GM21825 (cell line): ENCODE measurements at regions not wholly inside any gene's neighbourhood (a gene's known extent, or its start where the extent isn't known, plus 50 kb on each side); places are given as distances from the start of the nearest gene placed in this dataset.
A peak's percentile ranks its signal among the peaks of the same experiment; 100 is the strongest.
"Not testable (repeated sequence)": the region's sequence is repeated elsewhere in the genome, so short reads cannot be mapped to it uniquely, and the experiment has no call there.

Experiments used
- ATAC-seq: cut with Tn5 transposase; IDR thresholded peaks from one replicate; pipeline ENCODE4 v1.9.1; 2021; ENCODE audit warnings: mild to moderate bottlenecking, moderate library complexity; ENCODE audit not compliant: unreplicated experiment

DNA sequence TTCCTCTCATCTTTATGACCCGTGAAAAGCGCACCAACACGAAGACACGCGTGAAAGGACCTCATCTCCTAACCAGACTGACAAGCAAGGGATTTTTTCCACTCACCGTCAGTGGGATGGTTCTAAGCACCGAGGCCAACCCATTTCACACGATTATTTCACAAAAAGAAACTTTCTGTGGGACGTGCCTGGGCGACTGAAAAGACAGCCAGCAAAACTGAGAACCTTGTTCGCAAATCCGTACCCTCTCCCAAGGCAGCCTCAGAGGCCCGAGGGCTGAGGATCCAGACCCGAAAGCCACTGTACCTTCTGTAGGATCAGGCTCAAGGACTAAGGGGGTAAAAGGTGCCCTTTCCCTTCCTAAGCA lies 84.9 kb upstream of the METTL9 start:
- ATAC-seq, result not testable (repeated sequence)

DNA sequence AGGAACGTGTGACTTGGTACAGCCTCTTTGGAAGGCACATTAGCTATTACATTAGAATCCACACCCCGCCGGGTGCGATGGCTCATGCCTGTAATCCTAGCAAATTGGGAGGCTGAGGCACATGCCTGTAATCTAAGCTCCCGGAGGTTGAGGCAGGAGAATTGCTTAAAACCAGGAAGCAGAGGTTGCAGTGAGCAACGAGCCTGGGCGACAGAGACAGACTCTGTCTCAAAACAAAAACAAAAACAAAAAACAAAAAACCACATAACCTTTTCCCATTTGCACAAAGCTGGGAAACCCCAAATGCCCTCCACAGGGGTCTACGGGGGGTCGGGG lies 82.7 kb upstream of the METTL9 start:
- not testable (repeated sequence) for ATAC-seq

DNA sequence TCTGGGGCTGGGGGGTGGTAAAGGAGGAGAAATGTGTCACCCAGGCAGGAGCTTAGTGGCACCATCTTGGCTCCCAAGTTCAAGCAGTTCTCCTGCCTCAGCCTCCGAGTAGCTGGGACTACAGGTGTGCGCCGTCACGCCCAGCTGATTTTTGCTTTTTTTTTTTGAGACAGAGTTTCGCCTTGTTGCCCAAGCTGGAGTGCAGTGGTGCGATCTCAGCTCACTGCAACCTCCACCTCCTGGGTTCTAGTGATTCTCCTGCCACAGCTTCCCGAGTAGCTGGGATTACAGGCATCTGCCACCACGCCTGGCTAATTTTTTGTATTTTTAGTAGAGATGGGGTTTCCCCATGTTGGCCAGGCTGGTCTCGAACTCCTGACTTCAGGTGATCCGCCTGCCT lies 82.1 kb upstream of the METTL9 start:
- peak; percentile 11 for ATAC-seq

DNA sequence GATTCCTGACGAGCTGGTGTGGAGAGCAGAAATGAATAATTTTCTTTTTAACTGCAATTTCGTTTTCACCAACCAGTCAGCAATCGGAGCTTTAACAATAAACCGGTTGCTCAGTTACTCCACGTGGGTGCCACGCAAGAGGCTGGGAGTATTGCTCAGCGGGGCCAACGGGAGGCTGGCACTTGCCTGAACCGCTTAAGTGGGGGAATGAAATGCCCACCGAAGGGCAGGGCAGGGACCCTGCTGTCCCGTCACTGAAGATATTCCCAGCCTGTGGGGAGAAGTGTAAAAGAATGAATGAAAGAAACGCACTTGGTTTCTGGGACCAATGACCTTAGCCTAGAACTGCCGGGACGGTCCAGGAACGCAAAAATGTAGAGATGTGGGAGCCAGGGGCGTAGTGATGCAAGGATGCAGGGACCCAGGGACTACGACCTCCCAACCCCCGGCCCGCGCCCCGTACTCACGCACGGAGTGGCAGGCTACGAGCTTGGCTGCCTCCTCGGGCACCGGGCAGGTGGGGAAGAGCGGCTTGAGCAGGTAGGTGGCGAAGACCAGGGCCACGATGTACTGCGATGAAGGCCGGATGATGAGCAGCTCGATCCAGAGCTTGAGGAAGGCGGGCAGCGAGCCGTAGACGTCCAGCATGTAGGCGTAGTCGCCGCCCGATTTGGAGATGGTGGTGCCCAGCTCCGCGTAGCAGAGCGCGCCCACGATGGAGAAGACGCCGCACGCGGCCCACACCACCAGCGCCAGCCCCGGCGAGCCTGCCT lies 79.8 kb upstream of the METTL9 start:
- ATAC-seq, result peak; percentile 1

DNA sequence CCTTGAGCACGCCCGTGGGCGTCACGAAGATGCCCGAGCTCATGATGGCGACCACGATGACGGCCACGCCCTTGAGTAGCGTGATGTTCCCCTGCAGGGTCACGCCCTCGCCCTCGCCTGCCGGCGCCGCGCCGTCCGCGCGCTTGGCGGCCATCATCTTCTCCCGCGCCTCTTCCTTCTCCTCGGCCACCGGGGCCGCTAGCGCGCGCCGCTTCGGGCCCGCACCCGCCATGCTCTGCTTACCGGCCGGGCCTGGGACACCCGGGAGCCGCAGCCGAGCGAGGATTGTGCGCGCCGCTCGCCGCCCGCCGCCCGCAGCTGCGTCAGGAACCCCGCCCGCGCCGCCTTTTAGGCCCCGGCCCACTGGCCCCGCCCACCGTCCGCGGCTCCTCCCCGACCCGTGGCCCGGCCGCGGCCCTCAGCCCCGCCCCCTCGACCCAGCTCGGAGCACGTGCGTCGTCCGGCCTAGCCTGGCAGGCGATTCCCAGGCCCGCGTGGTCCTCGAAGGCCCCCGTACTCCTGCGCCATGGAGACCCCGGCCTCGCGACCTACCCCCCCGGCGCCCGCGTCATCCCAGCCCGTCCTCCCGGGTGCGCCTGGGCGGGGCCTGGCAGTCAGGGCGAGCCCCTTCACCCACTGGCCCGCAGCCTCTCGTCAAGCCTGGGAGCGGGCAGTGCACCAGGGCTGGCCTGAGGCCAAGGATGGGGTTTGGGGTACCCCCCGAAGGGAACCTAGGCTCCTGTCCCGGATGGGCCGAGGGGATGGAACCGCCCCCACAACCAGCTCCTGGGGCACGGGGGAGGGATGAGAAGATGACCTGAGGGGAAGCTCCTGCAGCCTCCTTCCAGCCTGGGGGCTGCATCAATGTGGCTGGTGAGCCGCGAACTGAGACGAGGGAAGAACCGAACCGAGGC lies 79.0 kb upstream of the METTL9 start:
- peak; percentile 56 for ATAC-seq

DNA sequence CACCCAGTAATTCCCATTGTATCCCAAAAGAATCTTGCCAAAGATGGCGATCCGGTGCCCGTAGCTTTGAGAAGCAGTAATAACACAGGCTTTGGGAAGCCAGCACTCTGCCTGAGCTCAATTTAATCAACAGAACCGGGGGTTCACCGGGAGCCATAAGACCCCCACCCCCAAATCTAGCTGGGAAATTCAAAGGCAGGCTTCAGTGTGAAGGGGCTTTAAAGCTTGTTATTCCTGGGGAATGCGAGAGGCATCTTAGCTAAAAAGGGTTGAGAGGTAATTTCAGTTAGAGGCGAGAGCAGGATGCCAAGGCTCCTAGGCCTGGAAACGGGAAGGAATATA lies 78.4 kb upstream of the METTL9 start:
- ATAC-seq, result not testable (repeated sequence)

DNA sequence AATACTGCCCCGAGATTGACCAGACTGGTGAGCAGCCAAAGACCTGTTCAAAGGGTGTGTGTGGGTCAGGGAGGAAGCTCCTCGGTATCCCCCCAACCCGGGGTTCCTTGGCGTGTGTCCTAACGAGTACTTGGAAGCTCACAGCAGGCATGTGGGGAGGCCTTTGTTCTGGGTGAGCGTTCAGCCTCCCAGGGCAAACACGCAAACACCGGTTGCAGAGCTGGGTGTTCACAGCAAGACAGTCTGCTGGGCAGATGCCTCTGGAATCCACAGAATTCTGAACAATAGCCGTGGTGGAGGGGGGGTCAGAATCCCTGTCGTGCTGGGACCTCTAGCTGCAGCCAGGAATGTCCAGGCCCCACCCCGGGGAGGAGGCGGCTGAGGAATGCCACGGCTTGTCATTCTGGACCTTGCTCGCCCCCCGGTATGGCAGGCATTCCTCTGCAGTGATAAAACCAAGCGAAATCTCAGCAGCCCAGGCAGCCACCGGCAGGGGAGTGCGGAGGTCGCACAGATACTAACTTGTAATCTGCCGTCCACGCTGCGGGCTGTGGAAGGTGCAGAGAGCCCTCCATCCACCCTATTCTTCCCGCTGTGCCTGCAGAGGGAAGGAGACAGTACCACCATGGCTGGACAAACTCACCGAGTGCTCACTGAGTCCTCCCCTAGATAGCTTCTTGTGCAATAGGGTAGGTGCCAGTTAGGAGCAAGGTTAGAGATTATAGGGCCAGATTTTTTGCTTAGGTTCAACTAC lies 77.8 kb upstream of the METTL9 start:
- not testable (repeated sequence) for ATAC-seq

DNA sequence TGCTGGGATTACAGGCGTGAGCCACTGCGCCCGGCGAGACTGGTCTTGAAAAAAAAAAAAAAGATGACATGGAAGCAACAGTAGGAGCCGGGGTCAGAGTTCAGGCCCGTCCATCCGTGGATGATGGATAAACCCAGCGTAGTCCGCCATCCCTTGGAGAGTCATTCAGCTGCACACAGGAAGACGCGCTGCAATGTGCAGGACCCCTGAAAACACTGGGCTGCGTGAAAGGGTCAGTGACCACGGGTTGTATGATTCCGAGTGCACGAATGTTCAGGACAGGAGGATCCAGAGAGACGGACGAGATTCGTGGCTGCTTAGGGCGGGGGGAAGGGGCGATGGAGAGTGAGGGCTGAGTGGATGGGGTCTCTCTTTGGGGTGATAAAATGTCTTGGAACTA lies 76.5 kb upstream of the METTL9 start:
- not testable (repeated sequence) for ATAC-seq

DNA sequence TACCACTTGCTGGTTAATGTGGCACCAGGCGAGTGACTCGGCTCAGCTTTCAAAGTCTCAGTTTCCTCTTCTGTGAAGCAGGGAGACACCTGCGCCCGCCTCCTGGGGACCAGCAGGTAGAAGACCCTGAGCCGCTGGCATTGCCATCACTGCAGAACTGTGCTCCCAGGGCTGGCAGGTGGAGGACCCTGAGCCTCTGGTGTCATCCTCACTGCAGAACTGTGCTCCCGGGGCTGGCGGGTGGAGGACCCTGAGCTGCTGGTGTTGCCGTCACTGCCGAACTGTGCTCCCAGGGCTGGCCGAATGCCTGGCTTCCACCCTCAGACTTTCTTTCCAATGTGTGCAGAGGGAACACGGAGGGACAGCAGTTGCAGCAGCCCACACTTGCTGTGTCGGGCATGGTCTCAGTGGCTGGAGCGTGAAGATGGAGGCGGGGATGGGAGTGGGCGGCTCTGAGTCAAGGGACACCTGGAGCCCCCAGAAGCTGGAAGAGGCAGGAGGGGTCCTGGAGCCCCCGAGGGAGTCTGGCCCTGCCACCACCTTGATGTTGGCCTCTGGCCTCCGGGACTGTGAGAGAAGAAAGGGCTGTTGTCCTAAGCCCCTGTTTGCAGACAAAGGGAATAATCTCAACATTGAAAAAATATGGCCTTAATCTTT lies 75.8 kb upstream of the METTL9 start:
- ATAC-seq, result no peak

DNA sequence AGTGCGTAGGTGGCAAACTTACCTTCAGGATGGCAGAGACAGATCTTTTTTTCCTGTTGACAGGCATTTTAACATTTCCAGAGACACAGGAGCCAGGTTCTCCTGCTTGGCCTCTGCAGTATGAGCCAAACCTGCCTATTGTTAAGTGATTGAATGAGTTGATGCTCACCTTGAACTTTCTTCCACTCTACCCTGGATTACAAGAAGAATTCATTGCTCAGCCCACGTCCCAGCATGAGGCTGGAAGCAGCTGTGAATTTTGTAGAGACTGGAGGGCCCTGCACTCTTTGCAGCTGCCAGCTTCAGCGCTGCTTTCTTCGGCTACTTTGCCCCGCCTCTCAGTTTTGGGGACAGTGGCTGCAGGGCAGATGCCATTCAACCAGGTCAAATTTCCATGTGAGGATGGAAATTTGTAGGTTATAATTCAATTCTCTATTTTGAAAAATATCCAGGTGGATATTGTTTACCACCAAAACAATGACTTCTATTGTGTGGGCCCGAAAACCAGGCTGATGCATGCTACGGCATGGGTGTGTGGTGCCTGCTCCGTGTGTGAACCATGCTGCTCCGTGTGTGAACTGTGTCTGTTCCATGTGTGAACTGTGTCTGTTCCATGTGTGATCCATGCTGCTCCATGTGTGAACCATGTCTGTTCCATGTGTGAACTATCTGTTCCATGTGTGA lies 75.2 kb upstream of the METTL9 start:
- ATAC-seq, result no peak

DNA sequence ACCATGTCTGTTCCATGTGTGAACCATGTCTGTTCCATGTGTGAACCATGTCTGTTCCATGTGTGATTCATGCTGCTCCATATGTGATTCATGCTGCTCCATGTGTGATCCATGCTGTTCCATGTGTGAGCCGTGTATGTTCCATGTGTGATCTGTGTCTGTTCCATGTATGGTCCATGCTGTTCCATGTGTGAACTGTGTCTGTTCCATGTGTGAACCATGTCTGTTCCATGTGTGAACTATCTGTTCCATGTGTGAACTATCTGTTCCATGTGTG lies 74.7 kb upstream of the METTL9 start:
- ATAC-seq, result not testable (repeated sequence)

DNA sequence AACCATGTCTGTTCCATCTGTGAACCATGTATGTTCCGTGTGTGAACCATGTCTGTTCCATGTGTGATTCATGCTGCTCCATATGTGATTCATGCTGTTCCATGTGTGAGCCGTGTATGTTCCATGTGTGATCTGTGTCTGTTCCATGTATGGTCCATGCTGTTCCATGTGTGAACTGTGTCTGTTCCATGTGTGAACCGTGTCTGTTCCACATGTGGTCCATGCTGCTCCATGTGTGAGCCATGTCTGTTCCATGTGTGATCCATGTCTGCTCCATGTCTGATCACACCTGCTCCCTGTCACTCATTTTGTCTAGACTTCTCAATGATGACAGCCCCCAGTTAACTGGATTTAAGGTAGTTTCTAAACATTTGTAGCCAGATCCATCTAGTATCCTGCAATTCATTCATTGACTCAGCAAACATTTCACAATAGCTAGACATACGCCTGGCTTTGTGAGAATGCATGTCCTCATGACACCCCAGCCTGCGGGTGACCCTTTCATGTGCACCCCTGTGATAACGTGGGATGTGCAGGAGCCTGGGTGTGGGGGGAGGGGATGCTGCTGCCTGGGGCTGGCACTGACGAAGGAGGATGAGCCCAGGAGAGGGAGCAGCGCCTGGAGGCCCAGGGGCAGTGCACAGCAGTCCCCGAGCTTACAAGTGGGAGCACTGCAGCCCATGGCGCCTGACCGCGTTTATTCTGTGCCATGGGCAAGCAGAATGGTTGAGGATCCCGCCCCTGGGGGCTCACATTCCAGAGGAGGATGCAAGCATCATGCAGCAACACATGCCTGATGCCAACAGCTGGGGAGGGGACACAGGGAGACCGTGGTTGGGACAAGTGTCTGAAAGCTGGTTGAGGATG lies 74.1 kb upstream of the METTL9 start:
- not testable (repeated sequence) for ATAC-seq

DNA sequence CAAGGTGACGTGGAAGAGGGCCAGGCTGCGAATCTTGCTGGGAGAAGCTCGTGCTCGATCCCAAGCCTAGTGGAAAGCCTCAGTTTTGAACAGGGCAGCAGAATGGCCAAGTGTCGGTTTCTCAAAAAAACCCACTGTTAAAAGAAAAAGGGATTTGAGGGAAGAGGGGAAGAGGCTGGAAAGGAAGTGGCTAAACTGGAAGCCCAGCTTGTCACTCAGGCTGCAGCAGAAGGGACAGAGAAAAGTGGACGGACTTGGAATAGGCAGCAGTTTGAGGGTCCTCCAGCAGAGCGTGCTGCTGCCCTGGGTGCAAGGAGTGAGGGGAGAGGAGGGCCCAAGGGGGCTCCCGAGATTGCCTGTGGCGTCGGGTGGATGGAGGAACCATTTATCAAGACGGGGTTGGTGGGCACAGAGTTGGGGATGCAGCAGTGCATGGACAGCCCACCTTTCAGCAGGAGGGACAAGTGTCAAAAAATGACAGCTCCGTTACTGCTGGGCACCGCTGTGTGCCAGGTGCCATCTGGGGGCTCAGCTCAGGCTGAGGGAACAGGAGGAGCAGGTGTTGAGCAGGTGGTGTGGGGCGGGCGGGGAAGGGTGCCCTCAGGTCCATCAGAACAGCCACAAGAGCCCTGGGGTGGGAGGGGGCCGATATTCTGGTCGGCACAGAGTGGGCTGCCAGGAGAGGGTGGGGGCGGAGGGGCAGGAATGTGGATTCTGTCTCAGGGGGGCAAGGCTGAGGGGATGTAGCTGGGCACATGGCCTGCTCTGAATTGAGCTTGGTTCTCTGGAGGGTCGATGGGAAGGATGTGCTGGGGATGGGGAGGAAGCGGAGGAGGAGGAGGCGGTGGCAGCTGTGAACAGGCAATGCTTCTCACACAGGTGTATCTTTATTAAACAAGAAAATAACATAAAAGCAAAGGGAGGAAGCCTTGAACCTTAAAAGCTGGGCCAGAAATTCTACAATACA lies 73.1 kb upstream of the METTL9 start:
- ATAC-seq, result not testable (repeated sequence)

DNA sequence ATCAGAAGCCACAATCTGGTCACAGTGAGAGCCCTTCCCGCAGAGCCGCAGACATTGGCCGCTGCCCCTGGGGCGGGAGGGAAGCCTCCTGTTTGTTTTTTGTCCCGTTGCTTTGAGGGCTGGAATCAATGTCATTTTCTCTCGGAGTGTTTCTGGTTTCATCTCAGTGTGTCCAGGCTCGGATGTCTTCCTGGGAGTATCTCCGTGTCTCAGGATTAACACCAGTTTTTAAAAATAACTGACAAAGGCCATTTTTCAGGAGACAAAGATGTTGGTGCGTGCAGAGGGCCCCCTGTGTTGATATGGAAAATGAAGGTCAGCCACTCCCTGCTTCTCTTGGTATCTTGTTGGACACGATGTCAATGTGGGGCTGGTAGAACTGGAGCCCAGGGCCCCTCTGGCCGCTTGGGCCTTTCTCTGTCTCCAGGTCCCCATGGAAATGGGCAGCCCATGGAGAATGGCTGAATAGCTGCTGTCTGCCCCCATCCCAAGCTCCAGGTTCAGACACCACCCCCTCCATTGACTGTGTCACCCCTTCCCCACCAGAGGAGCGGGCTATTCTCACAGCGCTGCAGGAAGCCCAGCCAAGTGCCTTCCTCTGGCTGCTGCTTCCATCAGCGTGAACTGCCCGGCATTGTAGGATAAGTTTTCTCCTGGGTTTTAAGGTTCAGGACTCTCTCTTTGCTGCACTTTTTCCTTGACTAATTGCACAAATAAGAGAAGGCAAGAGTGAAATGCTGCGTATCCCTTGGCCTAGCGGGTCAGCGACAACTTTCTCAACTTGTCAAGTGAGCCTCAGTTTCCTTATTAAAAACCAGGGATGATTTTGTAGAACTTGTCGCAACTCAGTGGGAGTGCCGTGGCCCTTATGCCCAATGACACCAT lies 72.2 kb upstream of the METTL9 start:
- ATAC-seq, result no peak

DNA sequence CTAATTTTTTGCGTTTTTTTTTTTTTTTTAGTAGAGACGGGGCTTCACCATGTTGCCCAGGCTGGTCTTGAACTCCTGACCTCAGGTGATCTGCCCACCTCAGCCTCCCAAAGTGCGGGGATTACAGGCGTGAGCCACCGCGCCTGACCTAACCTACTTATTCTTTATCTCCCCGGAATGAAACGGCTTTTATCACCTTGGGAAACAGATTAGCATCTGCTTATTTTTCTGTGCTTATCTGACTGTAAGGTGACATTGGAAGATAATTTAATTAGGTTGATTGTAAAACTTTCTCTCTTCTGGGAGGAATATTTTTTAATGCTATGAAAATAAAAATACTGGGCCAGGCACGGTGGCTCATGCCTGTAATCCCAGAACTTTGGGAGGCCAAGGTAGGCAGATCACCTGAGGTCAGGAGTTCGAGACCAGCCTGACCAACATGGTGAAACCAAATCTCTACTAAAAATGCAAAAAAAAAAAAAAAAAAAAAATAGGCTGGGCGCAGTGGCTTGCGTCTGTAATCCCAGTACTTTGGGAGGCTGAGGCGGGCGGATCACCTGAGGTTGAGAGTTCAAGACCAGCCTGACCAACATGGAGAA lies 70.2 kb upstream of the METTL9 start:
- ATAC-seq, result not testable (repeated sequence)

DNA sequence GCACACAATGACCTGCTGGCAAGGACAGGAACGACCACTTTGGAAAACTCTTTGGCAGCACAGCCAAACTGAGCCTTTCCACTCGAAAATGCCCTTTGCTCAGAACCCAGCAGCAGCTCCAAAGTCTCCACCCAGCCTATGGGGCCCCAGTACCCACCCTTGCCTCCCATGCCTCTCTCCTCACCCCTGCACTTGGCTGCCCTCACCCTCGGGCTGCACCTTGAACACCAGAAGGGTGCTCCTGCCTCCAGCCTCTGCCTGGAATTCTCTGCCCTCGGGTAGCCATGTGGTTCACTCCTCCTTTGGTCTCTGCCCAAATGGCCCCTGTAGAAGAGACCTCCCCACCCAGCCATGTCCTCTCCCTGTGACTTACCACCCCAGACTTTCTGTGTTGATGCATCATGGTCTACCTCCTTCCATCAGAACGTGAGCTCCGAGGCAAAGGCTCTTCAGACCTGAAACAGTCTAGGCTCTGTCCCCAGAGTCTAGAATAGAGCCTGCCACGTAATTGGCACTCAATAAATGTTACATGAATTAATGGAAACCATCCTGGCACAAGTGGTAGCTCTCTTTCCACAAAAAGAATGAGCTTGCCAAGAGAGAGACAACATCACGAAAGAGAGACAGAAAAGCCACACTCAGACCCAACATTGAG lies 68.5 kb upstream of the METTL9 start:
- ATAC-seq, result not testable (repeated sequence)

DNA sequence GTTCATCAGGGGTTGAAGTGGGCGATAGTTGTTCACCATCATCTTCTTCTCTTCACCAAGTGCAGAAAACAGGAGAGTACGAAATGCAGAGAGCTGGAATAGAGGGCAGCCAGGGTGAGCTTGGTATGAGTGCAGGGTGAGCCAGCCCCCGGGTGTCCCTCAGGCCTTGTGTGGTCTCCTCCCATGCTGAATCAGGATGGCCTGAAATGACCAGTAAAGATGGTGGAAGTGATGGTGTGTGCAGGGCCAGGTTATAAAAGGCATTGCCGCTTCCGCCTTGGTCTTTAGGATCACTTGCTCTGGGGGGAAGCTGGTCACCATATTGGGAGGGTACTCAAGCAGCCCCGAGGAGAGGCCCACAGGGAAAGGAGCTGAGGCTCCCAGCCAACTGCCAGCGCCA lies 66.4 kb upstream of the METTL9 start:
- not testable (repeated sequence) for ATAC-seq
